Fibroblast of the conjunctiva (primary cell): ENCODE measurements at regions not wholly inside any gene's neighbourhood (a gene's known extent, or its start where the extent isn't known, plus 50 kb on each side); places are given as distances from the start of the nearest gene placed in this dataset.

Experiments
- DNase-seq: peaks from one replicate; pipeline ENCODE4 v3.0.0-alpha.2; 2010; ENCODE audit warnings: low read depth

GRCh38 chr10:85545874-85546273 lies 820.7 kb downstream of the GRID1 start:
- no peak for DNase-seq

- no peak for DNase-seq
Measured at GRCh38 chr10:85547460-85548023, 819.1 kb downstream of the GRID1 start.

DNA sequence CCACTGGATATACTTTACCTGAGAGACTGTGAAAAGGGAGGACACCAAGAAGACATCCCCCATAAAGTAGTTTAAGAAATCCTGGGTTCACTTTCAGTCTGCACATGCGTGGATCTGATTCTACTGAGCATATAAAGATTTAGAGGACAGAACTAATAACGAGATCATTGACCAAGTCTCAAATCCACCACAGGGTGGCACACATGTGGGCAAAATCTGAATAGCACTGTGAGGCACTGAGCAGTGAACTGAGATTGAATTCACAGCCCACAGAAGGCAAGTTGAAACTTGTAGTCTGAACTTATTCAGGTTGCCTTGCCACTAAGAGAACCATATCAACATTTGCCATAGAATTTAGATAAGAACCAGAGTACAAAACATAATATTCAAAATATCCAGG lies 818.6 kb downstream of the GRID1 start:
- peak; percentile 6 for DNase-seq
